SK-N-SH (cell line): ENCODE measurements at regions not wholly inside any gene's neighbourhood (a gene's known extent, or its start where the extent isn't known, plus 50 kb on each side); places are given as distances from the start of the nearest gene placed in this dataset.

Experiments used
- CTCF ChIA-PET: fragments of 300-600, 350-600 bp; formaldehyde crosslinking; extraction: SDS; loops from one replicate; lab custom pipeline; 2021; lab: Yijun Ruan, JAX
- POLR2A ChIA-PET: fragments of 350-600 bp; sonication (Branson Sonifier 250); formaldehyde crosslinking; extraction: SDS; loops from one replicate; lab custom pipeline; 2020; ENCODE audit warnings: antibody characterized with exemption, inconsistent platforms; lab: Yijun Ruan, JAX
- DNase-seq: peaks from one replicate; pipeline ENCODE4 v3.0.0; 2012
- H2AFZ ChIP-seq: fragments of 200-600 bp; sonication (generic); 2 replicates; pipeline ENCODE4 v1.8.1; 2016; ENCODE audit warnings: antibody characterized with exemption, mild to moderate bottlenecking, low read depth
- H3F3A ChIP-seq: fragments of 200-600 bp; sonication (generic); replicated peaks from 2 replicates; pipeline ENCODE3; 2016; ENCODE audit warnings: antibody characterized with exemption, mild to moderate bottlenecking; ENCODE audit not compliant: insufficient read depth
- H3K27ac ChIP-seq, 2 experiments: fragments of 200-500 bp in 1 of 2; fragments of 200-600 bp in 1 of 2; sonication (Bioruptor generic) in 1 of 2; sonication (generic), shearing (Covaris generic) in 1 of 2; 2 replicates each; pipeline versions ENCODE4 v1.5.1 to v1.6.1; 2014 to 2016; ENCODE audit warnings: low read depth in 2 of 2, inconsistent platforms in 1 of 2, low read length in 1 of 2, mild to moderate bottlenecking in 1 of 2, mixed read lengths in 1 of 2
- H3K27me3 ChIP-seq: fragments of 200-600 bp; sonication (generic), shearing (Covaris generic); 2 replicates; pipeline ENCODE4 v1.6.1; 2016; ENCODE audit warnings: mixed run types; ENCODE audit not compliant: insufficient read depth
- H3K36me3 ChIP-seq, 2 experiments: fragments of 200-500 bp in 1 of 2; fragments of 200-600 bp in 1 of 2; sonication (Bioruptor generic) in 1 of 2; sonication (generic) in 1 of 2; replicated peaks in 1 of 2; 2 replicates each; pipeline versions ENCODE3 to v1.5.1; 2014 to 2016; ENCODE audit warnings: low read length in 1 of 2, mild to moderate bottlenecking in 1 of 2; ENCODE audit not compliant: insufficient read depth in 2 of 2, control insufficient read depth in 1 of 2
- H3K4me1 ChIP-seq, 2 experiments: fragments of 200-500 bp in 1 of 2; fragments of 200-600 bp in 1 of 2; sonication (Bioruptor generic) in 1 of 2; sonication (generic), shearing (Covaris generic) in 1 of 2; 2 replicates each; pipeline versions ENCODE4 v1.5.1 to v1.6.1; 2014 to 2016; ENCODE audit warnings: low read depth in 1 of 2, low read length in 1 of 2, mixed run types in 1 of 2; ENCODE audit not compliant: insufficient read depth in 2 of 2, control insufficient read depth in 1 of 2
- H3K4me2 ChIP-seq: fragments of 200-600 bp; sonication (generic), shearing (Covaris generic); 2 replicates; pipeline ENCODE4 v1.6.1; 2017; ENCODE audit warnings: mixed run types
- H3K4me3 ChIP-seq, 2 experiments: fragments of 200-500 bp in 1 of 2; fragments of 200-600 bp in 1 of 2; sonication (Bioruptor generic) in 1 of 2; sonication (generic), shearing (Covaris generic) in 1 of 2; 2 replicates each; pipeline versions ENCODE4 v1.5.1 to v1.8.1; 2014 to 2016; ENCODE audit warnings: low read depth in 2 of 2, inconsistent platforms in 1 of 2, low read length in 1 of 2, mild to moderate bottlenecking in 1 of 2, mixed read lengths in 1 of 2, moderate library complexity in 1 of 2
- H3K79me2 ChIP-seq: fragments of 200-600 bp; sonication (generic); 2 replicates; pipeline ENCODE4 v1.8.1; 2017; ENCODE audit warnings: mild to moderate bottlenecking; ENCODE audit not compliant: insufficient read depth
- H3K9ac ChIP-seq: fragments of 200-600 bp; sonication (generic); 2 replicates; pipeline ENCODE4 v1.6.1; 2017; ENCODE audit warnings: mixed run types
- H3K9me2 ChIP-seq: fragments of 200-600 bp; sonication (generic); 2 replicates; pipeline ENCODE4 v1.6.1; 2017; ENCODE audit warnings: mixed run types
- H3K9me3 ChIP-seq: fragments of 200-600 bp; sonication (generic); 2 replicates; pipeline ENCODE4 v1.6.1; 2017; ENCODE audit warnings: mixed run types, mild to moderate bottlenecking, moderate library complexity
- H4K20me1 ChIP-seq: fragments of 200-600 bp; sonication (generic); 2 replicates; pipeline ENCODE4 v1.6.1; 2017; ENCODE audit warnings: mild to moderate bottlenecking, mixed run types; ENCODE audit not compliant: insufficient read depth
- ELF1 ChIP-seq: IDR thresholded peaks from 2 replicates; pipeline ENCODE4 v1.4.0; 2012
- EZH2phosphoT487 ChIP-seq: fragments of 200-600 bp; sonication (generic); IDR thresholded peaks from 2 replicates; pipeline ENCODE4 v1.6.1; 2017; ENCODE audit warnings: low read depth, mixed run types, mild to moderate bottlenecking, antibody characterized with exemption, moderate library complexity, borderline replicate concordance
- GATA2 ChIP-seq: sonication (generic); formaldehyde crosslinking; IDR thresholded peaks from 2 replicates; pipeline ENCODE4 v1.5.0; 2020; ENCODE audit warnings: mild to moderate bottlenecking, missing genetic modification reagents
- IRF3 ChIP-seq: fragments of 150-350 bp; IDR thresholded peaks from 2 replicates; pipeline ENCODE4 v1.6.1; 2016; ENCODE audit warnings: mild to moderate bottlenecking, low read depth, low read length
- JUND ChIP-seq: IDR thresholded peaks from 2 replicates; pipeline ENCODE4 v1.4.0; 2012
- MEF2A ChIP-seq: IDR thresholded peaks from 2 replicates; pipeline ENCODE4 v1.4.0; 2012; ENCODE audit warnings: low read depth, borderline replicate concordance
- NRF1 ChIP-seq: IDR thresholded peaks from 2 replicates; pipeline ENCODE4 v1.6.1; 2012; ENCODE audit warnings: low read depth, mild to moderate bottlenecking, low read length
- PBX3 ChIP-seq: IDR thresholded peaks from 2 replicates; pipeline ENCODE4; 2012
- POLR2AphosphoS5 ChIP-seq: IDR thresholded peaks from 2 replicates; pipeline ENCODE4 v1.6.1; 2012; ENCODE audit warnings: low read depth, low read length
- RAD21 ChIP-seq: IDR thresholded peaks from 2 replicates; pipeline ENCODE4 v1.6.1; 2012; ENCODE audit warnings: mild to moderate bottlenecking, low read length
- RCOR1 ChIP-seq: fragments of 150-350 bp; IDR thresholded peaks from 2 replicates; pipeline ENCODE4 v1.6.1; 2017; ENCODE audit warnings: antibody characterized with exemption, low read length
- RFX5 ChIP-seq: IDR thresholded peaks from 2 replicates; pipeline ENCODE4 v1.6.1; 2012; ENCODE audit warnings: mild to moderate bottlenecking, improper control_type of control experiment, low read length
- SIN3A ChIP-seq: IDR thresholded peaks from 2 replicates; pipeline ENCODE4 v1.6.1; 2012; ENCODE audit warnings: low read depth, mild to moderate bottlenecking, low read length, moderate library complexity, borderline replicate concordance
- TAF1 ChIP-seq: IDR thresholded peaks from 2 replicates; pipeline ENCODE4 v1.6.1; 2012; ENCODE audit warnings: low read depth, mild to moderate bottlenecking, low read length, moderate library complexity, borderline replicate concordance
- TCF12 ChIP-seq: IDR thresholded peaks from 2 replicates; pipeline ENCODE4 v1.4.0; 2012
- USF2 ChIP-seq: fragments of 150-350 bp; IDR thresholded peaks from 2 replicates; pipeline ENCODE4 v1.6.1; 2017; ENCODE audit warnings: antibody characterized with exemption, low read length, low read depth, borderline replicate concordance
- YY1 ChIP-seq: IDR thresholded peaks from 2 replicates; pipeline ENCODE4 v1.4.0; 2012; ENCODE audit warnings: low read depth, mild to moderate bottlenecking
- ZBTB33 ChIP-seq: IDR thresholded peaks from 2 replicates; pipeline ENCODE4 v1.4.0; 2012; ENCODE audit warnings: low read depth, borderline replicate concordance
- WGBS: methylation state at CpG from one replicate; pipeline ENCODE4 v1.1.6; 2017; ENCODE audit warnings: low lambda C conversion rate; 5-methylcytosine and 5-hydroxymethylcytosine counted together
- TF ChIP-seq, protein P1 (sequence below): IDR thresholded peaks from 2 replicates; pipeline ENCODE4 v1.4.0; 2012; ENCODE audit warnings: low read depth

- TF ChIP-seq, protein P1, sequence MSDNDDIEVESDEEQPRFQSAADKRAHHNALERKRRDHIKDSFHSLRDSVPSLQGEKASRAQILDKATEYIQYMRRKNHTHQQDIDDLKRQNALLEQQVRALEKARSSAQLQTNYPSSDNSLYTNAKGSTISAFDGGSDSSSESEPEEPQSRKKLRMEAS = no peak
Measured at GRCh38 chr4:72909461-72909860, 160.1 kb downstream of the COX18 start (continued).

DNA sequence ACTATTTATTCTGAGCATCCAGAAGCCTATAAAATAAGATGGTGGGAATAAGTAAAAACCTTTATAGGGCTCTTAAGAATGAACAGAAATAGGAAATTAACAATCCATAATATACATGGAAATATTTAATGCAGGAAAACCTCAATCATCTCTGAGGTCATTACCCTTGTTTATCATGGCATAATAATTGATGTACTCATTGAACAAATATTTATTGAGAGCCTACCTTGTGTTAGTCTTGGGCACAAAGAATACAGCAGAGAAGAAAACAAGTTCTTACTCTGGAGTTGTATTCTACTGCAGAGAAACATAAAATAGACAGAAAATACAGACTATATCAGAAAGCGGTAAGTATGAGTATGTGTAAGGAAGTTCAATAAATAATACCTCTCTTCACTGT lies 167.2 kb downstream of the COX18 start:
- Histone ChIP-seq H3K36me3 (no peaks in the 10 kb centered on the region), H3F3A (no peaks in the 10 kb centered on the region), H3K9ac (no peak overlapping the region), H3K9me2 (no peaks in the 10 kb centered on the region), H4K20me1 (no peaks in the 10 kb centered on the region), H2AFZ (no peak overlapping the region), H3K79me2 (no peaks in the 10 kb centered on the region), H3K27ac (no peak overlapping the region), H3K4me1 (0 out of 4 replicates have a peak, but pooled peaks cover 0 to 4% of the 10 kb centered on the region in 2 experiments), H3K27me3 (no peaks in the 10 kb centered on the region), H3K4me3 (no peak overlapping the region), H3K9me3 (no peaks in the 10 kb centered on the region), H3K4me2 (no peak overlapping the region)
- ChIA-PET POLR2A (no interaction called here), CTCF (no interaction called here)
- no peak for DNase-seq
- TF ChIP-seq TAF1 (no peak), RAD21 (no peak), ELF1 (no peak), USF2 (no peak), ZBTB33 (no peak), TCF12 (no peak), SIN3A (no peak), JUND (no peak), PBX3 (no peak), MEF2A (no peak), YY1 (no peak), GATA2 (CRISPR knock-in tag) (no peak), EZH2phosphoT487 (no peak), RCOR1 (no peak), POLR2AphosphoS5 (no peak), IRF3 (no peak), NRF1 (no peak), RFX5 (no peak)
- TF ChIP-seq, protein P1 = no peak
- WGBS = 8% methylated on average over 1 of the region's 1 CpG
